ENCODE measurements at regions not wholly inside any gene's neighbourhood (a gene's known extent, or its start where the extent isn't known, plus 50 kb on each side); places are given as distances from the start of the nearest gene placed in this dataset.

- no CpG with 5 or more reads among the region's 2 CpGs for WGBS (ENCODE audit: insufficient coverage)
- Histone ChIP-seq H3K27me3 (replicated peaks in 1 of 4; ENCODE audit: control extremely low read depth in 1 of 4, control insufficient read depth in 3 of 4, insufficient read depth in 4 of 4, low read length in 3 of 4) (no peaks in the 10 kb centered on the region), H3K9me3 (ENCODE audit: control extremely low read depth in 1 of 3, control insufficient read depth in 2 of 3, insufficient read depth in 1 of 3, low read length in 2 of 3) (no peaks in the 10 kb centered on the region), H4K20me1 (ENCODE audit: control insufficient read depth, insufficient read depth, low read length, poor library complexity, severe bottlenecking) (no peaks in the 10 kb centered on the region), H3K4me3 (ENCODE audit: control extremely low read depth in 1 of 5, extremely low read depth in 1 of 5, insufficient read depth in 1 of 5, low read depth in 2 of 5, low read length in 4 of 5) (no peak overlapping the region), H3K79me2 (ENCODE audit: control insufficient read depth, insufficient read depth, low read length) (no peaks in the 10 kb centered on the region), H3K9ac (ENCODE audit: low read length) (no peak overlapping the region), H3K4me2 (replicated peaks; ENCODE audit: low read depth, low read length, poor library complexity, severe bottlenecking) (no peak overlapping the region), H2AFZ (ENCODE audit: insufficient read depth, low read depth, low read length, poor library complexity, severe bottlenecking) (no peak overlapping the region), H3K36me3 (replicated peaks in 1 of 2; ENCODE audit: control extremely low read depth in 1 of 2, control insufficient read depth in 1 of 2, extremely low read depth in 1 of 2, insufficient read depth in 2 of 2, low read length in 1 of 2) (no peaks in the 10 kb centered on the region), H3K27ac (ENCODE audit: low read length in 2 of 2) (no peak overlapping the region), H3K4me1 (ENCODE audit: control insufficient read depth in 2 of 2, insufficient read depth in 2 of 2, low read length in 2 of 2) (no peaks in the 10 kb centered on the region)
- Mint-ChIP-seq H3K9me3 (ENCODE audit: insufficient read depth) (peaks cover 3% of the 10 kb centered on the region), H3K27me3 (no peaks in the 10 kb centered on the region), H3K27ac (no peak overlapping the region), H3K4me3 (no peak overlapping the region), H3K4me1 (no peaks in the 10 kb centered on the region)
- ATAC-seq (ENCODE audit: low read depth) = no peak
- CTCF ChIA-PET = interaction anchor here (0.7 to 1.1 kb wide), 2 partner anchors 17 to 39 kb away, joined by 3 to 4 read pairs; no protein-coding TSS in a partner anchor
- intact Hi-C loops (cut with micrococcal nuclease) = no loop called here
- TF ChIP-seq CTCF (IDR thresholded peaks at IDR 0.05) (no peak), EZH2 (IDR thresholded peaks at IDR 0.05; ENCODE audit: borderline replicate concordance, insufficient read depth, low read depth, low read length, poor library complexity, severe bottlenecking) (no peak)
- no peak for DNase-seq
- POLR2A ChIA-PET = no interaction called here
Measured at GRCh38 chr10:57673446-57673960, 594.2 kb downstream of the IPMK start.

GRCh38 chr10:57664815-57665214 lies 602.9 kb downstream of the IPMK start:
- no peak for TF ChIP-seq EZH2 (IDR thresholded peaks at IDR 0.05; ENCODE audit: borderline replicate concordance, insufficient read depth, low read depth, low read length, poor library complexity, severe bottlenecking)
- TF ChIP-seq CTCF (IDR thresholded peaks at IDR 0.05) = no peak
- Histone ChIP-seq H3K27ac (ENCODE audit: low read length in 2 of 2) (no peak overlapping the region), H3K36me3 (replicated peaks in 1 of 2; ENCODE audit: control extremely low read depth in 1 of 2, control insufficient read depth in 1 of 2, extremely low read depth in 1 of 2, insufficient read depth in 2 of 2, low read length in 1 of 2) (no peaks in the 10 kb centered on the region), H3K9ac (ENCODE audit: low read length) (no peak overlapping the region), H3K79me2 (ENCODE audit: control insufficient read depth, insufficient read depth, low read length) (no peaks in the 10 kb centered on the region), H2AFZ (ENCODE audit: insufficient read depth, low read depth, low read length, poor library complexity, severe bottlenecking) (no peak overlapping the region), H3K9me3 (ENCODE audit: control extremely low read depth in 1 of 3, control insufficient read depth in 2 of 3, insufficient read depth in 1 of 3, low read length in 2 of 3) (no peaks in the 10 kb centered on the region), H3K27me3 (replicated peaks in 1 of 4; ENCODE audit: control extremely low read depth in 1 of 4, control insufficient read depth in 3 of 4, insufficient read depth in 4 of 4, low read length in 3 of 4) (no peaks in the 10 kb centered on the region), H3K4me1 (ENCODE audit: control insufficient read depth in 2 of 2, insufficient read depth in 2 of 2, low read length in 2 of 2) (no peaks in the 10 kb centered on the region), H3K4me2 (replicated peaks; ENCODE audit: low read depth, low read length, poor library complexity, severe bottlenecking) (no peak overlapping the region), H4K20me1 (ENCODE audit: control insufficient read depth, insufficient read depth, low read length, poor library complexity, severe bottlenecking) (no peaks in the 10 kb centered on the region), H3K4me3 (ENCODE audit: control extremely low read depth in 1 of 5, extremely low read depth in 1 of 5, insufficient read depth in 1 of 5, low read depth in 2 of 5, low read length in 4 of 5) (no peak overlapping the region)
- no peak for DNase-seq
- Mint-ChIP-seq H3K4me3 (no peak overlapping the region), H3K27ac (no peak overlapping the region), H3K4me1 (no peaks in the 10 kb centered on the region), H3K9me3 (ENCODE audit: insufficient read depth) (no peaks in the 10 kb centered on the region), H3K27me3 (no peaks in the 10 kb centered on the region)
- intact Hi-C loops (cut with micrococcal nuclease) = no loop called here
- WGBS (ENCODE audit: insufficient coverage) = 25% methylated on average over 1 of the region's 3 CpGs
- ChIA-PET POLR2A (no interaction called here), CTCF (no interaction called here)
- no peak for ATAC-seq (ENCODE audit: low read depth)
